GM12878 (cell line): ENCODE measurements at regions not wholly inside any gene's neighbourhood (a gene's known extent, or its start where the extent isn't known, plus 50 kb on each side); places are given as distances from the start of the nearest gene placed in this dataset.

ENCODE experiments used
- ATAC-seq: fragments of 200-7000 bp; cut with Tn5 transposase; 3 replicates; pipeline ENCODE4 v1.9.1; 2020; ENCODE audit warnings: mild to moderate bottlenecking, moderate library complexity
- BruUV-seq: library from RNA; stranded (reverse); fragments of 400-500 nt; replicated peaks from 2 replicates; lab custom pipeline; 2021; lab: Mats Ljungman, UMichigan
- CTCF ChIA-PET: fragments of 300-600 bp; sonication (Branson Sonifier 250); formaldehyde crosslinking; extraction: SDS; loops from one replicate; lab custom pipeline; 2021; ENCODE audit warnings: inconsistent platforms; lab: Yijun Ruan, JAX
- POLR2A ChIA-PET: fragments of 350-600 bp; formaldehyde crosslinking; extraction: SDS; loops from one replicate; lab custom pipeline; 2021; ENCODE audit warnings: inconsistent platforms; lab: Charles Lee
- RAD21 ChIA-PET: fragments of 300-600 bp; sonication (Branson Sonifier 250); formaldehyde crosslinking; loops from one replicate; lab custom pipeline; 2023; ENCODE audit warnings: antibody characterized with exemption; ENCODE audit not compliant: unreplicated experiment; lab: Charles Lee
- SMC1A ChIA-PET: fragments of 300-600 bp; sonication (Branson Sonifier 250); formaldehyde crosslinking; loops from one replicate; lab custom pipeline; 2023; ENCODE audit not compliant: unreplicated experiment, uncharacterized antibody; lab: Charles Lee
- DNase-seq: peaks from one replicate; pipeline ENCODE4 v3.0.0-alpha.2; 2011; ENCODE audit warnings: low read depth, low spot score
- FAIRE-seq: peaks from 3 replicates; lab custom pipeline; 2011; peaks lifted over from hg19 to GRCh38; lab: Jason Lieb, UNC
- H2AFZ ChIP-seq: 2 replicates; pipeline ENCODE4 v1.6.0; 2011; ENCODE audit warnings: low read depth, low read length, control low read depth; ENCODE audit not compliant: control insufficient read depth
- H3K27ac ChIP-seq: 2 replicates; pipeline ENCODE4 v1.5.1; 2011; ENCODE audit warnings: control low read depth; ENCODE audit not compliant: control insufficient read depth, insufficient read depth
- H3K27me3 ChIP-seq, 2 experiments: replicated peaks in 1 of 2; 2 replicates each; pipeline versions ENCODE4 v1.6.0 to v1.6.1; 2011; ENCODE audit warnings: low read length in 1 of 2; ENCODE audit not compliant: control insufficient read depth in 2 of 2, insufficient read depth in 2 of 2
- H3K36me3 ChIP-seq, 2 experiments: 2 replicates each; pipeline ENCODE4 v1.5.1; 2011; ENCODE audit warnings: low read length in 1 of 2; ENCODE audit not compliant: control insufficient read depth in 2 of 2, insufficient read depth in 2 of 2
- H3K4me1 ChIP-seq: 2 replicates; pipeline ENCODE4 v1.6.1; 2011; ENCODE audit warnings: mild to moderate bottlenecking, low read length, moderate library complexity, mixed read lengths; ENCODE audit not compliant: control insufficient read depth, insufficient read depth
- H3K4me2 ChIP-seq: 2 replicates; pipeline ENCODE4 v1.6.0; 2011; ENCODE audit warnings: control low read depth; ENCODE audit not compliant: control insufficient read depth, insufficient read depth
- H3K4me3 ChIP-seq: fragments of 200-600 bp; sonication (generic); 2 replicates; pipeline ENCODE4 v1.5.1; 2016
- H3K79me2 ChIP-seq: 2 replicates; pipeline ENCODE4 v1.6.0; 2011; ENCODE audit warnings: low read length; ENCODE audit not compliant: control insufficient read depth, insufficient read depth
- H3K9ac ChIP-seq: 2 replicates; pipeline ENCODE4 v1.8.0; 2011; ENCODE audit warnings: low read length, control low read depth, mixed read lengths; ENCODE audit not compliant: control insufficient read depth, insufficient read depth
- H3K9me3 ChIP-seq: replicated peaks from 3 replicates; pipeline ENCODE4 v1.5.1; 2011; ENCODE audit warnings: mild to moderate bottlenecking, low read length; ENCODE audit not compliant: control insufficient read depth, insufficient read depth
- H4K20me1 ChIP-seq: 2 replicates; pipeline ENCODE4 v1.6.0; 2011; ENCODE audit not compliant: control insufficient read depth, insufficient read depth
- CBFB ChIP-seq: IDR thresholded peaks from 2 replicates; pipeline ENCODE4 v1.6.1; 2016; ENCODE audit warnings: antibody characterized with exemption, low read depth
- ETV6 ChIP-seq, 2 experiments: fragments of 450-650 bp in 1 of 2; IDR thresholded peaks in 1 of 2; conservative IDR thresholded peaks in 1 of 2; 2 replicates each; pipeline ENCODE4 v1.6.1; 2014; ENCODE audit warnings: antibody characterized with exemption in 1 of 2, borderline replicate concordance in 1 of 2, low read depth in 1 of 2, mild to moderate bottlenecking in 1 of 2, moderate library complexity in 1 of 2
- NR2C1 ChIP-seq: fragments of 450-650 bp; IDR thresholded peaks from 2 replicates; pipeline ENCODE4 v1.6.1; 2017; ENCODE audit warnings: antibody characterized with exemption, mild to moderate bottlenecking, moderate library complexity
- ZNF622 ChIP-seq: fragments of 450-650 bp; IDR thresholded peaks from 2 replicates; pipeline ENCODE4 v1.6.1; 2017; ENCODE audit warnings: mild to moderate bottlenecking, inconsistent platforms
- WGBS: methylation state at CpG from one replicate; pipeline ENCODE4 v1.1.6; 2016; ENCODE audit warnings: low lambda C conversion rate; ENCODE audit not compliant: insufficient replicate concordance, insufficient coverage; ENCODE audit errors: missing lambda C conversion rate; 5-methylcytosine and 5-hydroxymethylcytosine counted together
- in situ Hi-C: fragments of 300-500 bp; cut with MboI; formaldehyde crosslinking; loops from 9 replicates; pipeline ENCODE4 v1.14.3; 2018; ENCODE audit warnings: mixed read lengths
- intact Hi-C: fragments of 100-400 bp; cut with micrococcal nuclease; formaldehyde crosslinking; loops from one replicate; pipeline ENCODE4 v1.14.2; 2022; ENCODE audit not compliant: unreplicated experiment
- TF ChIP-seq, protein P1 (sequence below): fragments of 450-650 bp; IDR thresholded peaks from 2 replicates; pipeline ENCODE4 v1.6.1; 2016; ENCODE audit warnings: mild to moderate bottlenecking, moderate library complexity, borderline replicate concordance

DNA sequence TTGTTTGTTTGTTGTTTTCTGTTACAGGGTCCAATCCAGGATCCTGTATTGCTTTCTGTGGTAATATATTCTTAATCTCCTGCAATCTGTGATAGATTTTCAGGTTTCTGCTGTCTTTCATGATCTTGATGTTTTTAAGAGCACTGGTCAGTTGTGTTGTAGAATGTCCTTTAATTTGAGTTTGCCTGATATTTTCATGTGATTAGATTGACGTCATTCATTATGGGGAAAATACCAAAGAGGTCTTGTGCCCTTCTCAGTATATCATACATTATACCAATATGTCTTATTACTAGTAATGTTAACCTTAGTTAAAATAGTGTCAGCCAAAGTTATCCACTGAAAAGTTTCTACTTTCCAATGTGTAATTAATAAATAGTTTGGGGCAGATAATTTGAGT is 929.3 kb downstream of the PCDH19 start:
- no peaks in the 10 kb centered on the region for H4K20me1 ChIP-seq
- DNase-seq: no peak
- ChIA-PET CTCF (no interaction called here), POLR2A (no interaction called here), SMC1A (no interaction called here), RAD21 (no interaction called here)
- BruUV-seq: no TSS peak
- no peak overlapping the region for H3K4me2 ChIP-seq
- WGBS: 6% methylated on average over 1 of the region's 1 CpG
- H3K4me3 ChIP-seq: no peak overlapping the region
- ATAC-seq: no peak
- no peaks in the 10 kb centered on the region for H3K79me2 ChIP-seq
- H3K9me3 ChIP-seq: no peaks in the 10 kb centered on the region
- FAIRE-seq: no peak
- no peak overlapping the region for H3K9ac ChIP-seq
- H3K36me3 ChIP-seq: no peaks in the 10 kb centered on the region
- H2AFZ ChIP-seq: no peak overlapping the region
- TF ChIP-seq ETV6 (conservative IDR thresholded peaks at IDR 0.05 in 1 of 2, IDR thresholded peaks at IDR 0.05 in 1 of 2; ENCODE audit: borderline replicate concordance in 1 of 2, low read depth in 1 of 2): no peak
- no peak for TF ChIP-seq NR2C1
- TF ChIP-seq ZNF622: no peak
- TF ChIP-seq, protein P1, sequence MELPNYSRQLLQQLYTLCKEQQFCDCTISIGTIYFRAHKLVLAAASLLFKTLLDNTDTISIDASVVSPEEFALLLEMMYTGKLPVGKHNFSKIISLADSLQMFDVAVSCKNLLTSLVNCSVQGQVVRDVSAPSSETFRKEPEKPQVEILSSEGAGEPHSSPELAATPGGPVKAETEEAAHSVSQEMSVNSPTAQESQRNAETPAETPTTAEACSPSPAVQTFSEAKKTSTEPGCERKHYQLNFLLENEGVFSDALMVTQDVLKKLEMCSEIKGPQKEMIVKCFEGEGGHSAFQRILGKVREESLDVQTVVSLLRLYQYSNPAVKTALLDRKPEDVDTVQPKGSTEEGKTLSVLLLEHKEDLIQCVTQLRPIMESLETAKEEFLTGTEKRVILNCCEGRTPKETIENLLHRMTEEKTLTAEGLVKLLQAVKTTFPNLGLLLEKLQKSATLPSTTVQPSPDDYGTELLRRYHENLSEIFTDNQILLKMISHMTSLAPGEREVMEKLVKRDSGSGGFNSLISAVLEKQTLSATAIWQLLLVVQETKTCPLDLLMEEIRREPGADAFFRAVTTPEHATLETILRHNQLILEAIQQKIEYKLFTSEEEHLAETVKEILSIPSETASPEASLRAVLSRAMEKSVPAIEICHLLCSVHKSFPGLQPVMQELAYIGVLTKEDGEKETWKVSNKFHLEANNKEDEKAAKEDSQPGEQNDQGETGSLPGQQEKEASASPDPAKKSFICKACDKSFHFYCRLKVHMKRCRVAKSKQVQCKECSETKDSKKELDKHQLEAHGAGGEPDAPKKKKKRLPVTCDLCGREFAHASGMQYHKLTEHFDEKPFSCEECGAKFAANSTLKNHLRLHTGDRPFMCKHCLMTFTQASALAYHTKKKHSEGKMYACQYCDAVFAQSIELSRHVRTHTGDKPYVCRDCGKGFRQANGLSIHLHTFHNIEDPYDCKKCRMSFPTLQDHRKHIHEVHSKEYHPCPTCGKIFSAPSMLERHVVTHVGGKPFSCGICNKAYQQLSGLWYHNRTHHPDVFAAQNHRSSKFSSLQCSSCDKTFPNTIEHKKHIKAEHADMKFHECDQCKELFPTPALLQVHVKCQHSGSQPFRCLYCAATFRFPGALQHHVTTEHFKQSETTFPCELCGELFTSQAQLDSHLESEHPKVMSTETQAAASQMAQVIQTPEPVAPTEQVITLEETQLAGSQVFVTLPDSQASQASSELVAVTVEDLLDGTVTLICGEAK: no peak
- TF ChIP-seq CBFB: no peak
- H3K4me1 ChIP-seq: no peaks in the 10 kb centered on the region
- no peak overlapping the region for H3K27ac ChIP-seq
- in situ Hi-C loops (no loop called here), intact Hi-C loops (no loop called here)
- H3K27me3 ChIP-seq: no peaks in the 10 kb centered on the region
